Keratinocyte (primary cell): ENCODE measurements at regions not wholly inside any gene's neighbourhood (a gene's known extent, or its start where the extent isn't known, plus 50 kb on each side); places are given as distances from the start of the nearest gene placed in this dataset.

Experiments
- EZH2 ChIP-seq: IDR thresholded peaks from one replicate; pipeline ENCODE4 v1.6.1; 2012; ENCODE audit warnings: inconsistent platforms, mild to moderate bottlenecking, low read length, moderate library complexity
- TF ChIP-seq, protein P1 (sequence below), 3 experiments: IDR thresholded peaks in 1 of 3; conservative IDR thresholded peaks in 1 of 3; optimal IDR thresholded peaks in 1 of 3; 2 replicates in 2 of 3; 3 replicates in 1 of 3; pipeline versions ENCODE3 to v1.5.1; 2011; ENCODE audit warnings: low read length in 3 of 3, mild to moderate bottlenecking in 3 of 3, moderate library complexity in 2 of 3, control low read depth in 1 of 3, inconsistent platforms in 1 of 3; ENCODE audit not compliant: insufficient read depth in 2 of 3; ENCODE audit errors: extremely low read depth in 1 of 3

DNA sequence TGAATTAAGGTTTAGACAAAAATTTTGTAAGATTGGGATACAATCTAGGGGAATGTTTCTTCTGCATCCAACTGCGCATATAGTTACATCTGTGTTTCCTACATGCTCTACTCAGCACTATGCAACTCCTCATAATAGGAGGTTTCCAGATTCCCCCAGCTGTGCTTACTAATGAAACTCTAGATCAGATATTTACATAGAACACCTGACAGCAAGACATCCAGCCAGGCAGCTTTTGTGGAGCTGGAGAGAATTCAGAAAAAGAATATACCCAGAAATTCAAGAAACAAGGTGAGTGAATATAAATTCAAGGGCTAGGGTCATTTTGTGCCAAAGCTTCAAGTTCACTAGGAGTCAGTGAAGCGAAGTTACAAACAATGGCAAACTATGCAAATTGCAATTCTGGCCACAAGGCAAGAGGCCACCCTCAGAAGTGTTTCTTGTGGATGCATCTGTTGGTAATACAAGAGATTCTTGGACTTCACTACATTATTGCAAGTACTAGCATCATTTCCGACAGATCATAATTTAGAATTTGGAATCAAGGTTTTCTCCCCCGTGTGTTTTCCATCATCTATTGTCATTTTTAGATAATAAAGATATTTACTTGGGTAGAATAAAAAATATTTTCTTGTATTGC is 341.2 kb upstream of the NAV3 start:
- TF ChIP-seq, protein P1, sequence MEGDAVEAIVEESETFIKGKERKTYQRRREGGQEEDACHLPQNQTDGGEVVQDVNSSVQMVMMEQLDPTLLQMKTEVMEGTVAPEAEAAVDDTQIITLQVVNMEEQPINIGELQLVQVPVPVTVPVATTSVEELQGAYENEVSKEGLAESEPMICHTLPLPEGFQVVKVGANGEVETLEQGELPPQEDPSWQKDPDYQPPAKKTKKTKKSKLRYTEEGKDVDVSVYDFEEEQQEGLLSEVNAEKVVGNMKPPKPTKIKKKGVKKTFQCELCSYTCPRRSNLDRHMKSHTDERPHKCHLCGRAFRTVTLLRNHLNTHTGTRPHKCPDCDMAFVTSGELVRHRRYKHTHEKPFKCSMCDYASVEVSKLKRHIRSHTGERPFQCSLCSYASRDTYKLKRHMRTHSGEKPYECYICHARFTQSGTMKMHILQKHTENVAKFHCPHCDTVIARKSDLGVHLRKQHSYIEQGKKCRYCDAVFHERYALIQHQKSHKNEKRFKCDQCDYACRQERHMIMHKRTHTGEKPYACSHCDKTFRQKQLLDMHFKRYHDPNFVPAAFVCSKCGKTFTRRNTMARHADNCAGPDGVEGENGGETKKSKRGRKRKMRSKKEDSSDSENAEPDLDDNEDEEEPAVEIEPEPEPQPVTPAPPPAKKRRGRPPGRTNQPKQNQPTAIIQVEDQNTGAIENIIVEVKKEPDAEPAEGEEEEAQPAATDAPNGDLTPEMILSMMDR (optimal IDR thresholded peaks at IDR 0.05 in 1 of 3, IDR thresholded peaks at IDR 0.05 in 1 of 3, conservative IDR thresholded peaks at IDR 0.05 in 1 of 3; ENCODE audit: extremely low read depth in 1 of 3, insufficient read depth in 2 of 3, low read length in 3 of 3), result no peak
- TF ChIP-seq EZH2, result no peak
